Astrocyte (in vitro differentiated cells and primary cell): ENCODE measurements at regions not wholly inside any gene's neighbourhood (a gene's known extent, or its start where the extent isn't known, plus 50 kb on each side); places are given as distances from the start of the nearest gene placed in this dataset.

Source experiments
- DNase-seq: peaks from one replicate; pipeline ENCODE4 v3.0.0-alpha.2; 2010; ENCODE audit warnings: low read depth
- FAIRE-seq: peaks from 2 replicates; lab custom pipeline; 2011; peaks lifted over from hg19 to GRCh38; lab: Jason Lieb, UNC
- H2AFZ ChIP-seq: 2 replicates; pipeline ENCODE4 v1.6.0; 2012; ENCODE audit warnings: low read depth, low read length, inconsistent platforms
- H3K27ac ChIP-seq: 2 replicates; pipeline ENCODE4 v1.5.1; 2011; ENCODE audit warnings: low read depth, low read length, inconsistent platforms
- H3K27me3 ChIP-seq: 2 replicates; pipeline ENCODE4 v1.6.0; 2011; ENCODE audit warnings: low read length, inconsistent platforms; ENCODE audit not compliant: insufficient read depth
- H3K36me3 ChIP-seq: 2 replicates; pipeline ENCODE4 v1.5.1; 2011; ENCODE audit warnings: low read length, inconsistent platforms; ENCODE audit not compliant: insufficient read depth
- H3K4me1 ChIP-seq: 2 replicates; pipeline ENCODE4 v1.5.1; 2011; ENCODE audit warnings: low read length, inconsistent platforms; ENCODE audit not compliant: insufficient read depth
- H3K4me2 ChIP-seq: 2 replicates; pipeline ENCODE4 v1.6.0; 2012; ENCODE audit warnings: low read length, inconsistent platforms
- H3K4me3 ChIP-seq: 2 replicates; pipeline ENCODE4 v1.5.1; 2011; ENCODE audit warnings: low read depth, mild to moderate bottlenecking, low read length, inconsistent platforms; ENCODE audit not compliant: insufficient read depth
- H3K79me2 ChIP-seq: 2 replicates; pipeline ENCODE4 v1.6.0; 2012; ENCODE audit warnings: mild to moderate bottlenecking, low read length, inconsistent platforms; ENCODE audit not compliant: insufficient read depth
- H3K9ac ChIP-seq: 2 replicates; pipeline ENCODE4 v1.6.0; 2012; ENCODE audit warnings: mild to moderate bottlenecking, low read length, inconsistent platforms
- H3K9me3 ChIP-seq: 2 replicates; pipeline ENCODE4 v1.5.1; 2012; ENCODE audit warnings: low read depth, mild to moderate bottlenecking, low read length, inconsistent platforms; ENCODE audit not compliant: insufficient read depth
- H4K20me1 ChIP-seq: 2 replicates; pipeline ENCODE4 v1.6.0; 2012; ENCODE audit warnings: low read length, inconsistent platforms; ENCODE audit not compliant: insufficient read depth
- H3K27ac Mint-ChIP-seq: one replicate; pipeline ENCODE4 v1.8.0; 2021; ENCODE audit warnings: mild to moderate bottlenecking, mixed read lengths; ENCODE audit not compliant: unreplicated experiment
- H3K27me3 Mint-ChIP-seq: one replicate; pipeline ENCODE4 v1.8.0; 2021; ENCODE audit warnings: low read depth, mixed read lengths; ENCODE audit not compliant: unreplicated experiment
- H3K36me3 Mint-ChIP-seq: one replicate; pipeline ENCODE4 v1.8.0; 2021; ENCODE audit warnings: low read depth, mixed read lengths; ENCODE audit not compliant: unreplicated experiment
- H3K4me1 Mint-ChIP-seq: one replicate; pipeline ENCODE4 v1.8.0; 2021; ENCODE audit warnings: low read depth, mixed read lengths; ENCODE audit not compliant: unreplicated experiment
- H3K4me3 Mint-ChIP-seq: one replicate; pipeline ENCODE4 v1.8.0; 2021; ENCODE audit warnings: mild to moderate bottlenecking, moderate library complexity, mixed read lengths; ENCODE audit not compliant: unreplicated experiment
- H3K9me3 Mint-ChIP-seq: one replicate; pipeline ENCODE4 v1.8.0; 2021; ENCODE audit warnings: mild to moderate bottlenecking, mixed read lengths; ENCODE audit not compliant: unreplicated experiment
- CTCF ChIP-seq: IDR thresholded peaks from 2 replicates; pipeline ENCODE4 v1.5.1; 2011; ENCODE audit warnings: low read depth, mild to moderate bottlenecking, inconsistent platforms, low read length, moderate library complexity; ENCODE audit not compliant: insufficient read depth
- EZH2 ChIP-seq: IDR thresholded peaks from 2 replicates; pipeline ENCODE4 v1.6.1; 2012; ENCODE audit warnings: mild to moderate bottlenecking, low read length, inconsistent platforms; ENCODE audit not compliant: insufficient read depth

GRCh38 chr9:13615660-13616490, 336.4 kb upstream of the MPDZ start:
- Histone ChIP-seq H3K9me3 (no peaks in the 10 kb centered on the region), H3K27ac (no peak overlapping the region), H3K79me2 (no peaks in the 10 kb centered on the region), H2AFZ (no peak overlapping the region), H3K4me1 (no peaks in the 10 kb centered on the region), H3K4me2 (no peak overlapping the region), H3K4me3 (no peak overlapping the region), H3K9ac (no peak overlapping the region), H3K36me3 (no peaks in the 10 kb centered on the region), H3K27me3 (no peaks in the 10 kb centered on the region), H4K20me1 (no peaks in the 10 kb centered on the region)
- DNase-seq (no peak), FAIRE-seq (no peak)
- no peak overlapping the region for H3K4me3 Mint-ChIP-seq
- H3K27me3 Mint-ChIP-seq, result no peaks in the 10 kb centered on the region
- no peak for TF ChIP-seq EZH2
- TF ChIP-seq CTCF, result no peak
- H3K36me3 Mint-ChIP-seq, result no peaks in the 10 kb centered on the region
- no peaks in the 10 kb centered on the region for H3K9me3 Mint-ChIP-seq
- H3K4me1 Mint-ChIP-seq, result peaks cover 5% of the 10 kb centered on the region
- no peak overlapping the region for H3K27ac Mint-ChIP-seq

GRCh38 chr9:13614060-13614459, 334.6 kb upstream of the MPDZ start:
- Histone ChIP-seq H3K4me3 (no peak overlapping the region), H3K9ac (no peak overlapping the region), H3K27me3 (no peaks in the 10 kb centered on the region), H2AFZ (no peak overlapping the region), H3K79me2 (no peaks in the 10 kb centered on the region), H4K20me1 (no peaks in the 10 kb centered on the region), H3K27ac (no peak overlapping the region), H3K4me2 (no peak overlapping the region), H3K4me1 (no peaks in the 10 kb centered on the region), H3K9me3 (no peaks in the 10 kb centered on the region), H3K36me3 (no peaks in the 10 kb centered on the region)
- no peaks in the 10 kb centered on the region for H3K36me3 Mint-ChIP-seq
- H3K9me3 Mint-ChIP-seq, result no peaks in the 10 kb centered on the region
- no peak overlapping the region for H3K4me3 Mint-ChIP-seq
- peaks cover 5% of the 10 kb centered on the region for H3K4me1 Mint-ChIP-seq
- DNase-seq, result no peak
- no peaks in the 10 kb centered on the region for H3K27me3 Mint-ChIP-seq
- no peak for FAIRE-seq
- TF ChIP-seq EZH2 (no peak), CTCF (no peak)
- no peak overlapping the region for H3K27ac Mint-ChIP-seq

GRCh38 chr9:13613296-13613695, 333.8 kb upstream of the MPDZ start:
- H3K9ac ChIP-seq, result no peak overlapping the region
- no peak for FAIRE-seq
- Mint-ChIP-seq H3K4me3 (no peak overlapping the region), H3K4me1 (peaks cover 10% of the 10 kb centered on the region), H3K9me3 (no peaks in the 10 kb centered on the region), H3K27me3 (no peaks in the 10 kb centered on the region), H3K27ac (no peak overlapping the region), H3K36me3 (no peaks in the 10 kb centered on the region)
- H3K79me2 ChIP-seq, result no peaks in the 10 kb centered on the region
- no peaks in the 10 kb centered on the region for H3K27me3 ChIP-seq
- no peak overlapping the region for H3K4me3 ChIP-seq
- H3K36me3 ChIP-seq, result no peaks in the 10 kb centered on the region
- H3K9me3 ChIP-seq, result no peaks in the 10 kb centered on the region
- no peak overlapping the region for H3K4me2 ChIP-seq
- no peak overlapping the region for H2AFZ ChIP-seq
- no peaks in the 10 kb centered on the region for H4K20me1 ChIP-seq
- TF ChIP-seq CTCF (no peak), EZH2 (no peak)
- no peak for DNase-seq
- no peak overlapping the region for H3K27ac ChIP-seq
- peaks cover 4% of the 10 kb centered on the region for H3K4me1 ChIP-seq
